HAP-1 (cell line): ENCODE measurements at regions not wholly inside any gene's neighbourhood (a gene's known extent, or its start where the extent isn't known, plus 50 kb on each side); places are given as distances from the start of the nearest gene placed in this dataset.

Experiments
- DNase-seq, 2 experiments: peaks; one replicate each; pipeline ENCODE4 v3.0.0-alpha.2; 2016 to 2020; ENCODE audit warnings: low spot score in 2 of 2
- H3K27me3 ChIP-seq: fragments of 250-450 bp; sonication (Bioruptor Pico); 2 replicates; pipeline ENCODE4 v1.5.1; 2020; ENCODE audit warnings: low read depth, mild to moderate bottlenecking, moderate library complexity
- H3K36me3 ChIP-seq: fragments of 250-450 bp; sonication (Bioruptor Pico); replicated peaks from 2 replicates; pipeline ENCODE4 v1.5.1; 2020; ENCODE audit warnings: mild to moderate bottlenecking
- H3K4me1 ChIP-seq: fragments of 250-450 bp; sonication (Bioruptor Pico); 2 replicates; pipeline ENCODE4 v1.5.1; 2020; ENCODE audit warnings: mild to moderate bottlenecking
- H3K4me3 ChIP-seq: fragments of 250-450 bp; sonication (Bioruptor Pico); 2 replicates; pipeline ENCODE4 v1.5.1; 2020; ENCODE audit warnings: mild to moderate bottlenecking, moderate library complexity
- H3K9me3 ChIP-seq: fragments of 250-450 bp; sonication (Bioruptor Pico); 2 replicates; pipeline ENCODE4 v1.5.1; 2020; ENCODE audit warnings: mild to moderate bottlenecking, moderate library complexity
- in situ Hi-C: fragments of 300-500 bp; cut with MboI; formaldehyde crosslinking; loops from 3 replicates; pipeline ENCODE4 v1.14.3; 2020; ENCODE audit warnings: low sequenced_read_pairs, inconsistent platforms, mixed read lengths

GRCh38 chr2:146661473-146662096, 1183.2 kb upstream of the ACVR2A start:
- Histone ChIP-seq H3K9me3 (no peaks in the 10 kb centered on the region), H3K4me3 (no peak overlapping the region), H3K27me3 (no peaks in the 10 kb centered on the region), H3K36me3 (no peaks in the 10 kb centered on the region), H3K4me1 (no peaks in the 10 kb centered on the region)
- DNase-seq = peak; percentile 21 to 57
- in situ Hi-C loops = no loop called here

- Histone ChIP-seq H3K4me3 (no peak overlapping the region), H3K4me1 (no peaks in the 10 kb centered on the region), H3K9me3 (no peaks in the 10 kb centered on the region), H3K36me3 (no peaks in the 10 kb centered on the region), H3K27me3 (no peaks in the 10 kb centered on the region)
- DNase-seq = no peak
- in situ Hi-C loops = no loop called here
Observed at GRCh38 chr2:146659976-146660375, 1184.9 kb upstream of the ACVR2A start.

- no peak for DNase-seq
- Histone ChIP-seq H3K27me3 (no peaks in the 10 kb centered on the region), H3K9me3 (no peaks in the 10 kb centered on the region), H3K36me3 (no peaks in the 10 kb centered on the region), H3K4me1 (no peaks in the 10 kb centered on the region), H3K4me3 (no peak overlapping the region)
- in situ Hi-C loops = no loop called here
Observed at GRCh38 chr2:146652311-146652710, 1192.5 kb upstream of the ACVR2A start.

- Histone ChIP-seq H3K36me3 (no peaks in the 10 kb centered on the region), H3K4me3 (no peak overlapping the region), H3K27me3 (no peaks in the 10 kb centered on the region), H3K9me3 (no peaks in the 10 kb centered on the region), H3K4me1 (no peaks in the 10 kb centered on the region)
- in situ Hi-C loops = no loop called here
- DNase-seq = no peak
Observed at GRCh38 chr2:146651361-146651760, 1193.5 kb upstream of the ACVR2A start.

GRCh38 chr2:146642066-146642465, 1202.8 kb upstream of the ACVR2A start:
- Histone ChIP-seq H3K4me1 (no peaks in the 10 kb centered on the region), H3K9me3 (no peaks in the 10 kb centered on the region), H3K27me3 (no peaks in the 10 kb centered on the region), H3K36me3 (no peaks in the 10 kb centered on the region), H3K4me3 (no peak overlapping the region)
- in situ Hi-C loops = no loop called here
- DNase-seq = no peak

GRCh38 chr2:146634230-146635097, 1210.4 kb upstream of the ACVR2A start:
- no peaks in the 10 kb centered on the region for H3K36me3 ChIP-seq
- no peaks in the 10 kb centered on the region for H3K27me3 ChIP-seq
- no peak overlapping the region for H3K4me3 ChIP-seq
- H3K9me3 ChIP-seq = no peaks in the 10 kb centered on the region
- no peaks in the 10 kb centered on the region for H3K4me1 ChIP-seq
- no peak for DNase-seq
- in situ Hi-C loops = no loop called here

GRCh38 chr2:146633159-146633558, 1211.7 kb upstream of the ACVR2A start:
- Histone ChIP-seq H3K4me3 (no peak overlapping the region), H3K27me3 (no peaks in the 10 kb centered on the region), H3K9me3 (no peaks in the 10 kb centered on the region), H3K36me3 (no peaks in the 10 kb centered on the region), H3K4me1 (no peaks in the 10 kb centered on the region)
- in situ Hi-C loops = no loop called here
- DNase-seq = no peak

GRCh38 chr2:146632707-146633106, 1212.1 kb upstream of the ACVR2A start:
- Histone ChIP-seq H3K36me3 (no peaks in the 10 kb centered on the region), H3K27me3 (no peaks in the 10 kb centered on the region), H3K9me3 (no peaks in the 10 kb centered on the region), H3K4me3 (no peak overlapping the region), H3K4me1 (no peaks in the 10 kb centered on the region)
- DNase-seq = no peak
- in situ Hi-C loops = no loop called here

GRCh38 chr2:146624430-146625160, 1220.2 kb upstream of the ACVR2A start:
- DNase-seq = no peak
- H3K4me1 ChIP-seq = no peaks in the 10 kb centered on the region
- no peaks in the 10 kb centered on the region for H3K27me3 ChIP-seq
- H3K4me3 ChIP-seq = no peak overlapping the region
- in situ Hi-C loops = no loop called here
- H3K36me3 ChIP-seq = no peaks in the 10 kb centered on the region
- H3K9me3 ChIP-seq = no peaks in the 10 kb centered on the region

GRCh38 chr2:146623771-146624170, 1221.1 kb upstream of the ACVR2A start:
- no peak overlapping the region for H3K4me3 ChIP-seq
- no peaks in the 10 kb centered on the region for H3K36me3 ChIP-seq
- H3K9me3 ChIP-seq = no peaks in the 10 kb centered on the region
- no peaks in the 10 kb centered on the region for H3K27me3 ChIP-seq
- DNase-seq = no peak
- in situ Hi-C loops = no loop called here
- no peaks in the 10 kb centered on the region for H3K4me1 ChIP-seq

GRCh38 chr2:146621656-146622055, 1223.2 kb upstream of the ACVR2A start:
- H3K27me3 ChIP-seq = no peaks in the 10 kb centered on the region
- DNase-seq = no peak
- H3K4me1 ChIP-seq = no peaks in the 10 kb centered on the region
- H3K4me3 ChIP-seq = no peak overlapping the region
- no peaks in the 10 kb centered on the region for H3K9me3 ChIP-seq
- no peaks in the 10 kb centered on the region for H3K36me3 ChIP-seq
- in situ Hi-C loops = no loop called here

GRCh38 chr2:146615778-146616177, 1229.1 kb upstream of the ACVR2A start:
- Histone ChIP-seq H3K27me3 (no peaks in the 10 kb centered on the region), H3K9me3 (no peaks in the 10 kb centered on the region), H3K36me3 (no peaks in the 10 kb centered on the region), H3K4me1 (no peaks in the 10 kb centered on the region), H3K4me3 (no peak overlapping the region)
- DNase-seq = no peak
- in situ Hi-C loops = no loop called here

GRCh38 chr2:146608490-146608889, 1236.3 kb upstream of the ACVR2A start:
- Histone ChIP-seq H3K9me3 (no peaks in the 10 kb centered on the region), H3K36me3 (no peaks in the 10 kb centered on the region), H3K4me3 (no peak overlapping the region), H3K4me1 (peaks cover 3% of the 10 kb centered on the region), H3K27me3 (no peaks in the 10 kb centered on the region)
- in situ Hi-C loops = no loop called here
- no peak for DNase-seq

GRCh38 chr2:146604521-146604920, 1240.3 kb upstream of the ACVR2A start:
- Histone ChIP-seq H3K27me3 (no peaks in the 10 kb centered on the region), H3K36me3 (no peaks in the 10 kb centered on the region), H3K9me3 (no peaks in the 10 kb centered on the region), H3K4me1 (peaks cover 3% of the 10 kb centered on the region), H3K4me3 (no peak overlapping the region)
- DNase-seq = no peak
- in situ Hi-C loops = no loop called here
